ENCODE measurements at regions not wholly inside any gene's neighbourhood (a gene's known extent, or its start where the extent isn't known, plus 50 kb on each side); places are given as distances from the start of the nearest gene placed in this dataset.

GRCh38 chr11:28649922-28650321, 541.7 kb downstream of the METTL15 start:
- no peak for DNase-seq
- no peak overlapping the region for H2AFZ ChIP-seq (ENCODE audit: low read depth, low read length)

GRCh38 chr11:28636566-28636965, 528.4 kb downstream of the METTL15 start:
- DNase-seq (no peak), ATAC-seq (ENCODE audit: insufficient read depth, low read depth) (no peak)
- Histone ChIP-seq H3K27me3 (ENCODE audit: insufficient read depth, low read length, poor library complexity) (no peaks in the 10 kb centered on the region), H3K4me3 (ENCODE audit: low read depth in 1 of 2, low read length in 2 of 2) (no peak overlapping the region), H3K36me3 (ENCODE audit: insufficient read depth, low read length) (no peaks in the 10 kb centered on the region), H3K27ac (ENCODE audit: low read length) (no peak overlapping the region), H2AFZ (ENCODE audit: low read depth, low read length) (no peak overlapping the region), H4K20me1 (ENCODE audit: insufficient read depth, low read length) (no peaks in the 10 kb centered on the region), H3K4me1 (ENCODE audit: insufficient read depth, low read length) (no peaks in the 10 kb centered on the region), H3K9ac (ENCODE audit: low read depth, low read length) (no peak overlapping the region), H3K4me2 (ENCODE audit: insufficient read depth, low read length) (no peak overlapping the region), H3K9me3 (ENCODE audit: insufficient read depth, low read length, severe bottlenecking) (no peaks in the 10 kb centered on the region), H3K79me2 (ENCODE audit: insufficient read depth, low read length) (no peaks in the 10 kb centered on the region)
- TF ChIP-seq EZH2 (IDR thresholded peaks at IDR 0.05; ENCODE audit: borderline replicate concordance, low read depth, low read length, severe bottlenecking) (no peak), CTCF (IDR thresholded peaks at IDR 0.05; ENCODE audit: borderline replicate concordance, extremely low read depth, low read length, poor library complexity, severe bottlenecking) (no peak)

More at GRCh38 chr11:28649922-28650321, 541.7 kb downstream of the METTL15 start:
- H3K4me2 ChIP-seq (ENCODE audit: insufficient read depth, low read length): no peak overlapping the region
- no peak overlapping the region for H3K4me3 ChIP-seq (ENCODE audit: low read depth in 1 of 2, low read length in 2 of 2)
- no peaks in the 10 kb centered on the region for H3K9me3 ChIP-seq (ENCODE audit: insufficient read depth, low read length, severe bottlenecking)
- no peaks in the 10 kb centered on the region for H3K36me3 ChIP-seq (ENCODE audit: insufficient read depth, low read length)
- no peaks in the 10 kb centered on the region for H3K4me1 ChIP-seq (ENCODE audit: insufficient read depth, low read length)
- H4K20me1 ChIP-seq (ENCODE audit: insufficient read depth, low read length): no peaks in the 10 kb centered on the region
- TF ChIP-seq CTCF (IDR thresholded peaks at IDR 0.05; ENCODE audit: borderline replicate concordance, extremely low read depth, low read length, poor library complexity, severe bottlenecking) (no peak), EZH2 (IDR thresholded peaks at IDR 0.05; ENCODE audit: borderline replicate concordance, low read depth, low read length, severe bottlenecking) (no peak)
- ATAC-seq (ENCODE audit: insufficient read depth, low read depth): no peak
- no peak overlapping the region for H3K9ac ChIP-seq (ENCODE audit: low read depth, low read length)
- H3K27me3 ChIP-seq (ENCODE audit: insufficient read depth, low read length, poor library complexity): no peaks in the 10 kb centered on the region
- no peak overlapping the region for H3K27ac ChIP-seq (ENCODE audit: low read length)
- H3K79me2 ChIP-seq (ENCODE audit: insufficient read depth, low read length): no peaks in the 10 kb centered on the region

- H3K4me3 ChIP-seq (ENCODE audit: low read depth in 1 of 2, low read length in 2 of 2): no peak overlapping the region
These were observed 527.8 kb downstream of the METTL15 start for GRCh38 chr11:28636033-28636432.

More at GRCh38 chr11:28636033-28636432, 527.8 kb downstream of the METTL15 start:
- Histone ChIP-seq H4K20me1 (ENCODE audit: insufficient read depth, low read length) (no peaks in the 10 kb centered on the region), H2AFZ (ENCODE audit: low read depth, low read length) (no peak overlapping the region), H3K4me1 (ENCODE audit: insufficient read depth, low read length) (no peaks in the 10 kb centered on the region), H3K4me2 (ENCODE audit: insufficient read depth, low read length) (no peak overlapping the region), H3K36me3 (ENCODE audit: insufficient read depth, low read length) (no peaks in the 10 kb centered on the region), H3K27ac (ENCODE audit: low read length) (no peak overlapping the region), H3K27me3 (ENCODE audit: insufficient read depth, low read length, poor library complexity) (no peaks in the 10 kb centered on the region), H3K9ac (ENCODE audit: low read depth, low read length) (no peak overlapping the region), H3K9me3 (ENCODE audit: insufficient read depth, low read length, severe bottlenecking) (no peaks in the 10 kb centered on the region), H3K79me2 (ENCODE audit: insufficient read depth, low read length) (no peaks in the 10 kb centered on the region)
- TF ChIP-seq CTCF (IDR thresholded peaks at IDR 0.05; ENCODE audit: borderline replicate concordance, extremely low read depth, low read length, poor library complexity, severe bottlenecking) (no peak), EZH2 (IDR thresholded peaks at IDR 0.05; ENCODE audit: borderline replicate concordance, low read depth, low read length, severe bottlenecking) (no peak)
- no peak for DNase-seq
- ATAC-seq (ENCODE audit: insufficient read depth, low read depth): no peak

Data from DND-41 (cell line).